ENCODE measurements at regions not wholly inside any gene's neighbourhood (a gene's known extent, or its start where the extent isn't known, plus 50 kb on each side); places are given as distances from the start of the nearest gene placed in this dataset.
"Not testable (repeated sequence)": the region's sequence is repeated elsewhere in the genome, so short reads cannot be mapped to it uniquely, and the experiment has no call there.

- DNase-seq: no peak
Observed at GRCh38 chr22:46026899-46027210, 49.9 kb upstream of the WNT7B start.

- no peak for DNase-seq
Observed at GRCh38 chr22:46027211-46028105, 50.5 kb upstream of the WNT7B start.

GRCh38 chr22:46028106-46028991 is 51.4 kb upstream of the WNT7B start:
- DNase-seq: no peak

GRCh38 chr22:46029036-46029435 is 52.1 kb upstream of the WNT7B start:
- DNase-seq: no peak

- no peak for DNase-seq
Observed at GRCh38 chr22:46029574-46030200, 52.7 kb upstream of the WNT7B start.

GRCh38 chr22:46030231-46030880 is 53.4 kb upstream of the WNT7B start:
- DNase-seq: no peak

- DNase-seq: no peak
Observed at GRCh38 chr22:46031066-46031465, 54.1 kb upstream of the WNT7B start.

GRCh38 chr22:46031557-46031956 is 54.6 kb upstream of the WNT7B start:
- no peak for DNase-seq

- no peak for DNase-seq
Observed at GRCh38 chr22:46031965-46032851, 55.2 kb upstream of the WNT7B start.

GRCh38 chr22:46033256-46034200 is 56.6 kb upstream of the WNT7B start:
- no peak for DNase-seq

- DNase-seq: not testable (repeated sequence)
Observed at GRCh38 chr22:46034480-46034879, 57.5 kb upstream of the WNT7B start.

GRCh38 chr22:46035380-46035741 is 58.4 kb upstream of the WNT7B start:
- DNase-seq: no peak

GRCh38 chr22:46035742-46036557 is 59.0 kb upstream of the WNT7B start:
- DNase-seq: peak; percentile 99

- peak; percentile 14 for DNase-seq
Observed at GRCh38 chr22:46036558-46037408, 59.8 kb upstream of the WNT7B start.

- DNase-seq: no peak
Observed at GRCh38 chr22:46038174-46038487, 61.2 kb upstream of the WNT7B start.

GRCh38 chr22:46038516-46039430 is 61.8 kb upstream of the WNT7B start:
- no peak for DNase-seq

GRCh38 chr22:46039535-46039934 is 62.6 kb upstream of the WNT7B start:
- no peak for DNase-seq

All from NCI-H1436 (cell line).